Uterus (tissue), 2 donors: ENCODE measurements at regions not wholly inside any gene's neighbourhood (a gene's known extent, or its start where the extent isn't known, plus 50 kb on each side); places are given as distances from the start of the nearest gene placed in this dataset.

ENCODE experiments used
- CTCF ChIP-seq, 4 experiments: fragments of 200-600 bp in 2 of 4; fragments of 450-650 bp in 2 of 4; sonication (generic) in 2 of 4; IDR thresholded peaks; one replicate each; pipeline ENCODE4 v1.5.1; 2016 to 2019; ENCODE audit warnings: antibody characterized with exemption in 4 of 4, mild to moderate bottlenecking in 2 of 4, moderate library complexity in 1 of 4
- POLR2A ChIP-seq, 2 donors: fragments of 450-650 bp; IDR thresholded peaks; one replicate each; pipeline ENCODE4 v1.6.1; 2016; ENCODE audit warnings: antibody characterized with exemption in 2 of 2, mild to moderate bottlenecking in 1 of 2, moderate library complexity in 1 of 2

GRCh38 chr15:26020871-26021270 lies 157.7 kb upstream of the ATP10A start:
- TF ChIP-seq CTCF (IDR thresholded peaks at IDR 0.05) = no peak
- TF ChIP-seq POLR2A (IDR thresholded peaks at IDR 0.05) = no peak
